NCI-H187 (cell line): ENCODE measurements at regions not wholly inside any gene's neighbourhood (a gene's known extent, or its start where the extent isn't known, plus 50 kb on each side); places are given as distances from the start of the nearest gene placed in this dataset.
A peak's percentile ranks its signal among the peaks of the same experiment; 100 is the strongest.
"Not testable (repeated sequence)": the region's sequence is repeated elsewhere in the genome, so short reads cannot be mapped to it uniquely, and the experiment has no call there.

Experiments used
- DNase-seq, 2 experiments: peaks; one replicate each; lab custom pipeline; 2025; lab: John Stamatoyannopoulos, UW

DNA sequence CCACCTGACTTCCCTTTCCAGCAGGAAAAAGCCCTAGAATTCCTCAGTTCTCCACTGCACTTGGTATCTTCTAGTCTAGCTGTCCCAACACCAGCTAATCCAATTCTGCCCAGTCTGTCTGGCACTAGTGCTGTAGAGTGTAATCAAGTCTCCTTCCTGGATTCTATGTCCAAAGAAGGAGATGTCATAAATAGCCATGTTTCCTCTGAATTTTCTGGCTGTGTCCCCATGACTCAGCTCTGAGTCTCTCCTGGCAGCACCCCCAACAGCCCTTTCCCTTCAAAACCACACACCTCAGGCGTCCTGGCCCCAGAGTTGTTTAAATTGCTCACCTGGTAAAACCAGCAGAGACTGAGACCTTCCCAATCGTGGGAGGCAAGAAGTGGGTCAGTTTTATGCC lies 197.2 kb downstream of the GRXCR1 start:
- DNase-seq: no peak

DNA sequence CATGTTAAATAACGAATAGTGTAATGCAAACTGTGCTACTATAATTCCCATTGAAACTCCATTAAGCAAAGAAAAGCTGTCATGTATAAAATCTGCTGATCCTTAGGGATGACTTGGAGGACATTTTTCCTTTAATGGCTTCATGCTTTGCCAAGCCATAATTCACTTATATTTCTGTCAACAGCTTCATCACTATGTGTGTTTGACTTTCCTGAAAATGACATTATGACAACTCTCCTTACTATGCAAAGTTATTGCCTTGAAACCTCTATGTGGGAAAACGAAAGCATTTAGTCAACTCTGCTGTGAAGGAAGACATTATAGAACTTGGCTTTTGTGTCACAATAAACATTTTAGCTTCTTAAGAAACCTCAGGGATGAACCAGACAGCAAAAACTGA lies 210.5 kb downstream of the GRXCR1 start:
- DNase-seq: no peak

GRCh38 chr4:43112139-43112538 lies 219.6 kb downstream of the GRXCR1 start:
- no peak for DNase-seq

DNA sequence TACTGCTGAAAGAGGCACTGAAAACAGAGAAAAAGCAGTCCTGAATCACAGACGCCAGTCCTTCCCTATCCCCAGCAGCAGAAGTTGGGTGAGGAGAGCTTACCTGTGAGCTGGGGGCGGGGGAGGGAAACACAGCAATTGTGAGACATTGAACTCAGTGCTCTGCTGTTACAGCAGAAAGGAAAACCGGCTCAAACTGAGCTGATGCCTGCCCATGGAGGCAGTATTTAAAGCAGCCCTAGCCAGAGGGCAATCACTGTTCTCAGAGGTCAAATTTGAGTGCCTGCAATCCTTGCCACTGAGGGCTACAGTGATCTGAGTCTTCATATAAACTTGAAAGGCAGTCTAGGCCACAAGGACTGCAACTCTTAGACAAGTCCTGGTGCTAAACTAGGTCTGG lies 220.7 kb downstream of the GRXCR1 start:
- DNase-seq: no peak

GRCh38 chr4:43126595-43126994 lies 234.1 kb downstream of the GRXCR1 start:
- DNase-seq: no peak

DNA sequence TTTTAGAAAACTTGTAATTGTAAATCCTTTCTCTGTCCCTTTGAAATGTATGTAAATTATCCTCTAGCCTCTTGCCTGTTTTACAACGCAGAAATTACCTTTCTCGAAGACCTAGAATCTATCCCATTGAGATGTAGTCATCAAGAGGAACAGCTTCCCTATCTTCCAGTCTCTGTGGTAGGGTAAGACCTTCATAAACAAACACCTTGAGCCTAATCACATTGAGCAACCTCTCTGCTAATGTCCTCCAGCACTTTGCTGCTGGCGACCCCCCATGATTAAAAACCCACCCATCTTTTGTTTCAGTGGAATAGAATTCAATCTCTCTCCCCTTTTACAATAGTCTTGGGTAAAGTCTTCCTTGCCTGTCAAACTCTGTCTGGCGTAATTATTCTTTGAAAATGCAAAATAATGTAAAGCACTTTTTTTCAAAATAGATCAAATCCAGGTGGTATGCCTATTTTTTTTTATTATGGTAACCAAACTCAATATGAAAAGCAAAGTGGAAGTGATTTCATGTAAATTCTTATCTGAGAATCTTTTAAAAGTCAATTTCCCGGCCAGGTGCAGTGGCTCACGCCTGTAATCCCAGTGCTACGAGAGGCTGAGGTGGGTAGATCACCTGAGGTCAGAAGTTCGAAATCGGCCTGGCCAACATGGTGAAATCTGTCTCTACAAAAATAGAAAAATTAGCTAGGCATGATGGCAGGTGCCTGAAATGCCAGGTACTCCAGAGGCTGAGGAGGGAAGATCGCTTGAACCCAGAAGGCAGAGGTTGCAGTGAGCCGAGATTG lies 237.9 kb downstream of the GRXCR1 start:
- no peak for DNase-seq

DNA sequence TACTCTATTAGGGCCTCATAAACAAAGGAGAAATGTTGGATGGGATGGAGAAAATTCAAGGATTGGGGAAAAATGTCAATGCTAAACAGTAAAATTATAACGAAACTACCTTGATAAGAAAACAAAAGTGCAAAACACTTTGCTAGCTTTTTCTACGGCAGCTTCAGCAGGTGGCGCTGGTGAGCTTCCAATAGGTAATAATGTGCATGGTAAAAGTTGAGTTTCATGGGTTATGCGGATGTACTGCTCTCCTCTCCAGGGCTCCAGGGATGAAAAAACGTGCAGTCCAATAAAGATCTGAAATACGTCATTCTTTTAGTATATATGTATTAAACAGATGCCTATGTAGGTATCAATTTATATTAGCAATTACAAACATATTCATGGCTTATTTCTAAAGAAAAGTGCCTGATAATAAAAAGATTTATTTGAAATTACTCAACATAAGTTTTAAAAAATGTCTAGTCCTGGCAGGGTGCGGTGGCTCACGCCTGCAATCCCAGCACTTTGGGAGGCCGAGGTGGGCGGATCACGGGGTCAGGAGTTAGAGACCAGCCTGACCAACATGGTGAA lies 239.6 kb downstream of the GRXCR1 start:
- peak in 1 of 2 experiments; percentile 23 for DNase-seq

DNA sequence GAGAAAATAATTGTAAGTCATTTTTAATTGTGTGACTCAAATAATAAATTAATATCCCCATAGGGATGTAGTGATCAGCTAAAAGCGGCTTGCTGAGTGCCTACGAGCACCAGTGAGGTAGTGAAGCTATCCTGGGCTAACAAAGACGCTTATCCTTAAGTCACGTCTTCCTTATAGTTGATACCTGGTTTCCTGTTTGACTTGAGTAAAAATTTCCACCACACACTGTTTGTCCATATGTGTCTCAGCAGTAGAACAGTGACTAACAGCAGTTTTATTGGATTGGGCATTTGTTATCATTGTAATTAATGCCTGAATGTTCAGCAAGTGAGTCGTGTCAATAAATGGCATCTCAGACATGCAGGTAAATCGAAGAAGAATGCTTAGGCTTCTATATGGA lies 241.1 kb downstream of the GRXCR1 start:
- DNase-seq: no peak

- no peak for DNase-seq
Observed at GRCh38 chr4:43136752-43137151, 244.2 kb downstream of the GRXCR1 start.

DNA sequence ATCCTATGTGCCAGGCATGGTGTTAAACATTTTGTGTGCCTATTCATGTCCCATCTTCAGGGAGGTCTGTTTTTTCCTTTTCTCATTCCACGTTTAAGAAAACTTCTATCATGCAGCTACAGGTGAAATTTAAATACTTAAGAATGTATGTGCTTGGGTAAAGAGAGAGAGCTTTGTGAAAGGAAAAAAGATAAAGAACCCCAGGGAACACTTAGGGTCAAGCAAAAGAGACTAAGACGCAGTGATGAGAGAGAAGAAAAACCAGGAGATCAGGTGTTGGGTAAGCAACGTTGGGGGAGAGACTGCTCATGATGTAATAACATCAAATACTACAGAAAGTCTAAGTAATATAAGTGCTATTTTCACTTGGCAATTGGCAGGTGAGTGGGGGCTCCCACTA lies 253.7 kb downstream of the GRXCR1 start:
- DNase-seq: no peak

DNA sequence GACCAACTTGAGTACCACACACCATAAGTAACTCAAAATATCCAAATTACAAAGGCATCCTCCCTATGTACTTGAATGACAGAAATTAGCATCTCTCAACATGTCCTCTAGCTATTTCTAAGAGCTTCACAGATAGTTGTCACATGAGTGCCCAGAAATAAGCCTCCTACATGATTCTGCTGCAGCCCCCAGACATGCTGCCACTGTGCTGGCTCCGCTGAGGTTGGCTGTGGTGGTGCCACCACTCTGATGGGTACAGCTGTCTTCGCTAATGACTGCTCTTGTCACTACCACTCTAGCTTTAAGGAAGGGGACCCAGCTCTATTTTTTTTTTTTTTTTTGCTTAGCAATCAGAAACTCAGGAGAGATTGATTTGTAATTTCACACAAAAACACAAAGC lies 256.0 kb downstream of the GRXCR1 start:
- no peak for DNase-seq

- no peak for DNase-seq
Observed at GRCh38 chr4:43163101-43163792, 270.7 kb downstream of the GRXCR1 start.

DNA sequence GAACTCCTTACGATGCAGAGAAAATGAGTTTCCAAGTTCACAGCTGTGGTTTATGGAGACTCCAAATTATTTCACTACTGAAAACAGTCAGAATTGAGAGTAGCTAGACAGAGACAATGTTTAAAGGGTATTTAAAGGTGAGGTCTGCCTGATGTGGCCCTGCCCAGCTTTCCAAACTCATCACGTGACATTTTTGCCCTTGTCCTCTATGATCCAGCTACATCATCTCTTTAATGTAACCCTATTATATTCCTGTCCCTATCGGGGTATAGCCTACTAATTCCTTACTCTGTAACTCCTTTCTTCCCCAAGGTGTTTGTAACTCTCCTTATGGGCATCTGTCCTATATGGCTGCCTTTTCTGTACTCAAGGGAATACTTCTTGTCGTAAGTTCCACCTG lies 297.2 kb downstream of the GRXCR1 start:
- DNase-seq: no peak

GRCh38 chr4:43212576-43212975 lies 320.1 kb downstream of the GRXCR1 start:
- DNase-seq: not testable (repeated sequence)

DNA sequence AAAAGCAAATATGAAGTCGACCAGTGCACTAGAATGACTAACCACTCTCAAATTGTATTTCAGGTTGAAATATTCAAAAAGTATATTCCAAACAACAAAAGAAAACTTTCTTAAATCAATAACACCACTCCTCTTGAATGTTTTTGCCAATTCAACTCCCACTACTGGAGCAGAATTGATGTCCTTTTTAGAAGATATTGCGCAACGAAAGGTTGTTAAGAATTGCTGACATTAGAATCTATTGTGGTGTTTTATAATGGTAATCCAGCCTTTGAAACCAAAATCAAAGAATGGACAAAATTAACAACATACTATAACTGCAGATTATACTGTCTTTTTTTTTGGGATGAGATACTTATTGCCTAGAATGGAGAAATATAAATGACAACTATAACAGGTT lies 331.3 kb downstream of the GRXCR1 start:
- DNase-seq: no peak

DNA sequence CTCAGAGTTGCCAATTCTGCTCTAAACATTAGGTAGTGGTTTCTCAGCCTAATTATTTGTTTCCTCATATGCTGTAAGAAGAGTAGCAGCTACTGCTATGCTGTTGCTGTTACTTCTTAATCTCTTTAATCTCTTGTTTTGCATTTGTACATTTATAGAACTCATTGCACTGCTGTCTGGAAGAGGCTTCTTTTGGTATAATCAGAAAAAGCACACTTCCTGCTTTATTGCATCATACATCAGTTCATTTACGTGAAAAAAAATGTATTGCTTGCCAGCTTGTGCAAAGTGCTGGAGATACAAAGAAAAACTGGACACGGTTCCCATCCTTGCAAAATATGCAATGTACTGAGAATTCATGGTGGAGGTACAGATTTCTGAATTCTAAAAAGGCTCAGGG lies 332.0 kb downstream of the GRXCR1 start:
- no peak for DNase-seq

DNA sequence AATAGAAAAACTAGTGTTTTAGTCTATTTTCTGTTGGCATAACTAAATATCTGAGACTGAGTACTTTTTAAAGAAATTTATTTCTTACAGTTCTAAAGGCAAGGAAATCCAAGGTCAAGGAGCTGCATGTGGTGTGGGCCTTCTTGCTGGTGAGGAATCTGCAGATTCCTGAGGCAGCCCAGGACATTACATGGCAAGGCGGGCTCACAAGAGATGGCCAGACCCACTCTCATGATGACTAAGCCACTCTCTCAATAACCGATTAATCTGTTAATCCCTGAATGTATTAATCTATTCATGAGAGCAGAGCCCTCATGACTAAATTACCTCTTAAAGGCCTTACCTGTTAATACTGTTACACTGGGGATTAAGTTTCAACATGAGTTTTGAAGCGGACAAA lies 340.8 kb downstream of the GRXCR1 start:
- DNase-seq: no peak

GRCh38 chr4:43234626-43235415 lies 342.3 kb downstream of the GRXCR1 start:
- DNase-seq: no peak

DNA sequence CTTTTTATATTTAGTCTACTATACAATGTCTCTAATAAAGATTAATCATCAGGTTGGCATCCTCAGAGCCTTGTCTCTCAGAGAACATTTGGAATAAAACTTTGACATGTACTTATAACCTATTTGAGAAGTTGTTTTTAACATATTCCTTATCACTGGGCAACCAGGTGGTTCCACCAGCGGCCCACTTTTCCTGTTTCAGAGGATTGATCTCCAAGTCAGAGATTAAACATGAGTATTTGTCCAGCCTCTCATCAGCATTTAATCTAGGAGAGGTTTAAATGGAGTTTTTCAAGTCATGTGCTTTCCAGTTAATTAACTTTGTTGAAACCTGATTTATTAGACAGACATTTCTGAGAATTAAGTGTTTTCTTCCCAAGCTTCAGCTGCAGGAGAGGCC lies 345.5 kb downstream of the GRXCR1 start:
- no peak for DNase-seq

- no peak for DNase-seq
Observed at GRCh38 chr4:43238585-43238984, 346.1 kb downstream of the GRXCR1 start.

DNA sequence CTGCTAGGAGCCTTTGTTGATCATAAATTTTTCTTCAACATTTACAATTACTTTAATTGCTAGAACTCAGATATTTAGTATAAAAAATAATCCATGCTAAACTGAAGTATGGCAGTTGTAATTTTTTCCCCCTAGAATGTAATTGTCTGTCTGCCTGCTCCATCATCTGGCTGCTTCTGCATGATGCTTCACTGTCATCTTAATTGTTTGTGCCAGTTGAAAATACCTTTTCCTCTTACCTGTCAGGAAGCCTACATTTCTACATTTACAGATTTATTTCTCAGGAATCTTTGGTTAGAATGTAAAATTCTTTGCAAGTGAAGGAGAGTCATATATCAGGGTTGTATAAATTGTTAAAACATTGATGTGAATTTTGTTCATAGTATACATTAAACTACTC lies 348.6 kb downstream of the GRXCR1 start:
- DNase-seq: no peak

DNA sequence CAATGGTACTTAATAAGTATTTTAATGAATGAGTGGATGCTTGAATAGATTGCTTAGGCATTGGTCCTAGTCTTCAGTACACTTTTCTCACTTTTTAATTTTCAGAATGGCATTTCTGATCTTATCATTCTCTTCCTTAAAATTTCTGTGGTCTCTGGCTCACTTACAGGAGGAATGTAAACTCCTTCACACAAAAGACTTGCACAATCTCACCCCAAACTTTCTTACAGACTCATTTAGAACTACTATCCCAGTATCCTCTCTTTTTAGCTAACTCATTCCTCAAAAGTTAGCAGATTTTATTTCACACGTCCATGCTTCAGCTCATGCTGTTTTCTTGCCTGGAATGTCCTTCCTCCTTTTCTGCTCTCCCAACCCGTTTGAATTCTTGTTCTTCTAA lies 350.1 kb downstream of the GRXCR1 start:
- no peak for DNase-seq
